Lower leg skin (tissue), 4 donors: ENCODE measurements at regions not wholly inside any gene's neighbourhood (a gene's known extent, or its start where the extent isn't known, plus 50 kb on each side); places are given as distances from the start of the nearest gene placed in this dataset.
"Not testable (repeated sequence)": the region's sequence is repeated elsewhere in the genome, so short reads cannot be mapped to it uniquely, and the experiment has no call there.

Source experiments
- DNase-seq, 2 donors: peaks; one replicate each; pipeline ENCODE4 v3.0.0-alpha.2; 2019; ENCODE audit warnings: low spot score in 2 of 2
- H3K4me3 ChIP-seq: fragments of 200-600 bp; sonication (generic); 2 replicates; pipeline ENCODE4 v1.5.1; 2017; ENCODE audit warnings: mild to moderate bottlenecking, low read depth; ENCODE audit not compliant: poor library complexity, severe bottlenecking
- POLR2A ChIP-seq, 2 donors: fragments of 450-650 bp; IDR thresholded peaks; one replicate each; pipeline ENCODE4 v1.6.1; 2016 to 2017; ENCODE audit warnings: antibody characterized with exemption in 2 of 2, mild to moderate bottlenecking in 1 of 2, moderate library complexity in 1 of 2
- WGBS, 2 donors: methylation state at CpG; one replicate each; pipeline ENCODE4 v1.1.5; 2018; 5-methylcytosine and 5-hydroxymethylcytosine counted together
- intact Hi-C: fragments of 100-400 bp; cut with DNase I; formaldehyde crosslinking; loops from one replicate; pipeline ENCODE4 v1.15.0; 2023; ENCODE audit warnings: low total_unique reads
- TF ChIP-seq, protein P1 (sequence below), 3 donors: fragments of 450-650 bp; IDR thresholded peaks; one replicate each; pipeline ENCODE4 v1.5.1; 2016; ENCODE audit warnings: antibody characterized with exemption in 3 of 3, mild to moderate bottlenecking in 3 of 3, moderate library complexity in 2 of 3

DNA sequence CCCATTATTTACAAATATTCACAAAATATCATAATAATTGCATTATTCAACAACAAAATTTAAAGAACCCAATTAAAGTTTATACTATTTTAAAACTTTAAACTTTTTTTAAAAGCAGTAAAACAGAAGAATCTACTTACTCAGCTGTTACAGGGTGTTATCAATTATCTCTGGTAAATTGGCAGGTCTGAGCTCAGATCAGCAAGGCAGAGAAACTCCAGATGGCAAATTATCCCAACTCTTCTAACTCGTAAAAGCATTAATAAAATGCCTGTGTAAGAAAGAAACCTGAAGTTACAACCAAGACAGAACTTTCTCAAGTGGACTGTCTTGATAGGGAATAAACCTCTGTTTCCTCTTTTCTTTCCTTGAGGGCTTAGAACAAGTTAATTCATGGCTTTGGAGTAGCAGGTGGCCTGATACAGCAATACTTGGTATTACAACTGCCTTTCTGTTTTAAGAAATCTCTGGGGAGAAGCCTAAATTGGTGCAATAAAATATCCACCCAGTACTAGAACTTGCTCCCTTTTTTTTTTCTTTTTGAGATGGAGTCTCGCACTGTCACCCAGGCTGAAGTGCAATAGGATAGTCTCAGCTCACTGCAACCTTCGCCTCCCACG lies 275.3 kb upstream of the MKLN1 start:
- H3K4me3 ChIP-seq, result no peak overlapping the region
- intact Hi-C loops, result no loop called here
- no peak for TF ChIP-seq POLR2A (IDR thresholded peaks at IDR 0.05)
- TF ChIP-seq, protein P1, sequence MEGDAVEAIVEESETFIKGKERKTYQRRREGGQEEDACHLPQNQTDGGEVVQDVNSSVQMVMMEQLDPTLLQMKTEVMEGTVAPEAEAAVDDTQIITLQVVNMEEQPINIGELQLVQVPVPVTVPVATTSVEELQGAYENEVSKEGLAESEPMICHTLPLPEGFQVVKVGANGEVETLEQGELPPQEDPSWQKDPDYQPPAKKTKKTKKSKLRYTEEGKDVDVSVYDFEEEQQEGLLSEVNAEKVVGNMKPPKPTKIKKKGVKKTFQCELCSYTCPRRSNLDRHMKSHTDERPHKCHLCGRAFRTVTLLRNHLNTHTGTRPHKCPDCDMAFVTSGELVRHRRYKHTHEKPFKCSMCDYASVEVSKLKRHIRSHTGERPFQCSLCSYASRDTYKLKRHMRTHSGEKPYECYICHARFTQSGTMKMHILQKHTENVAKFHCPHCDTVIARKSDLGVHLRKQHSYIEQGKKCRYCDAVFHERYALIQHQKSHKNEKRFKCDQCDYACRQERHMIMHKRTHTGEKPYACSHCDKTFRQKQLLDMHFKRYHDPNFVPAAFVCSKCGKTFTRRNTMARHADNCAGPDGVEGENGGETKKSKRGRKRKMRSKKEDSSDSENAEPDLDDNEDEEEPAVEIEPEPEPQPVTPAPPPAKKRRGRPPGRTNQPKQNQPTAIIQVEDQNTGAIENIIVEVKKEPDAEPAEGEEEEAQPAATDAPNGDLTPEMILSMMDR (IDR thresholded peaks at IDR 0.05), result no peak
- 73 to 76% methylated on average over 4 of the region's 4 CpGs for WGBS, 2 donors
- DNase-seq, result no peak

DNA sequence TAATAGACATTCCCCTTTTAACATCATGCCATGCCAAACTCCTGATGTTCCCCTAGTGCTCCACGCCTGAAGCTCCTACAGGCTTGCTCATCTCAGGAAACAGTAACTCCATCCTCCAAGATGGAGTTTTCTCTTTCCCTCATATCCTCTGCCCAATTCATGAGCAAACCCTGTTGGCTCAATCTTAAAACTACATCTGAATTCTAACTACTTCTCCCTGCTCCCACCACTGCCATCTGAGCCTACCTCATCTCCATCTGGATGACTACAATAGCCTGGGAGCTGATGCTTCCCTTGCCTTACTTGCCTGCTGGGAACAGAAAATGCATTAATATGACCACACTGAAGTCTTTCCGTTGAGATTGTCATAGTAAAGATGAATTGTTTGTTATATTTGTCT lies 271.7 kb upstream of the MKLN1 start:
- no peak overlapping the region for H3K4me3 ChIP-seq
- DNase-seq, result no peak
- intact Hi-C loops, result no loop called here
- TF ChIP-seq POLR2A (IDR thresholded peaks at IDR 0.05), result no peak
- TF ChIP-seq, protein P1 (IDR thresholded peaks at IDR 0.05), result no peak
- WGBS, 2 donors, result 72 to 86% methylated on average over 2 of the region's 2 CpGs

- TF ChIP-seq POLR2A (IDR thresholded peaks at IDR 0.05), result no peak
- TF ChIP-seq, protein P1 (IDR thresholded peaks at IDR 0.05), result no peak
- peak in 1 of 2 donors; percentile 50 for DNase-seq
- 27 to 28% methylated on average over 6 of the region's 6 CpGs for WGBS, 2 donors
- H3K4me3 ChIP-seq, result no peak overlapping the region
- intact Hi-C loops, result no loop called here
These were observed 270.5 kb upstream of the MKLN1 start for GRCh38 chr7:131057015-131057793.

- 13 to 24% methylated on average over 2 of the region's 2 CpGs for WGBS, 2 donors
- no peak for DNase-seq
- TF ChIP-seq, protein P1 (IDR thresholded peaks at IDR 0.05), result no peak
- TF ChIP-seq POLR2A (IDR thresholded peaks at IDR 0.05), result no peak
- intact Hi-C loops, result no loop called here
- no peak overlapping the region for H3K4me3 ChIP-seq
These were observed 269.9 kb upstream of the MKLN1 start for GRCh38 chr7:131057794-131058070.

DNA sequence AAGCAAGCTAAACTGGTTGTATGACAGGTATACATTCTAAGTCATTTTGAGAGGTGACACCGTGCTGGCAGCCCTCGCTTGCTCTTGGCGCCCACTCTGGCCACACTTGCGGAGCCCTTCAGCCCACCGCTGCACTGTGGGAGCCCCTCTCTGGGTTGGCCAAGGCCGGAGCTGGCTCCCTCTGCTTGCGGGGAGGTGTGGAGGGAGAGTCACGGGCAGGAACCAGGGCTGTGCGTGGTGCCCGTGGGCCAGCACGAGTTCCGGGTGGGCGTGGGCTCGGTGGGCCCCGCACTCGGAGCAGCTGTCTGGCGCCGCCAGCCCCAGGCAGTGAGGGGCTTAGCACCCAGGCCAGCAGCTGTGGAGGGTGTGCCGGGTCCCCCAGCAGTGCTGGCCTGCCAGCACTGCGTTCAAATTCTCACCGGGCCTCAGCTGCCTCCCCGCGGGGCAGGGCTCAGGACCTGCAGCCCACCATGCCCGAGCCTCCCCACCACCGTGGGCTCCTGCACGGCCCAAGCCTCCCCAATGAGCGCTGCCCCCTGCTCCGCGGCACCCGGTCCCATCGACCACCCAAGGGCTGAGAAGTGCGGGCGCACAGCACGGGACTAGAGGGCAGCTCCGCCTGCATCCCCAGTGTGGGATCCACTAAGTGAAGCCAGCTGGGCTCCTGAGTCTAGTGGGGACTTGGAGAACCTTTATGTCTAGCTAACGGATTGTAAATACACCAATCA lies 269.0 kb upstream of the MKLN1 start:
- WGBS, 2 donors, result 93 to 95% methylated on average over 19 to 21 of the region's 36 CpGs
- DNase-seq, intact Hi-C loops, H3K4me3 ChIP-seq: not testable (repeated sequence)

- DNase-seq, H3K4me3 ChIP-seq, intact Hi-C loops: not testable (repeated sequence)
- 82 to 93% methylated on average over 4 of the region's 4 CpGs for WGBS, 2 donors
These were observed 268.3 kb upstream of the MKLN1 start for GRCh38 chr7:131059401-131059800.
